Sigmoid colon (tissue), 4 donors: ENCODE measurements at regions not wholly inside any gene's neighbourhood (a gene's known extent, or its start where the extent isn't known, plus 50 kb on each side); places are given as distances from the start of the nearest gene placed in this dataset.

Source experiments
- POLR2A ChIP-seq, 2 donors: fragments of 450-650 bp; IDR thresholded peaks; one replicate each; pipeline ENCODE4 v1.6.1; 2016; ENCODE audit warnings: antibody characterized with exemption in 2 of 2, mild to moderate bottlenecking in 2 of 2, moderate library complexity in 2 of 2
- POLR2AphosphoS5 ChIP-seq, 4 donors: sonication (generic); formaldehyde crosslinking; IDR thresholded peaks; one replicate each; pipeline ENCODE4 v1.6.1; 2017; ENCODE audit warnings: antibody characterized with exemption in 4 of 4
- TF ChIP-seq, protein P1 (sequence below), 4 experiments: fragments of 450-650 bp in 3 of 4; fragments of 200-600 bp in 1 of 4; IDR thresholded peaks; one replicate each; pipeline ENCODE4 v1.5.1; 2016 to 2019; ENCODE audit warnings: antibody characterized with exemption in 4 of 4, mild to moderate bottlenecking in 3 of 4, moderate library complexity in 2 of 4

DNA sequence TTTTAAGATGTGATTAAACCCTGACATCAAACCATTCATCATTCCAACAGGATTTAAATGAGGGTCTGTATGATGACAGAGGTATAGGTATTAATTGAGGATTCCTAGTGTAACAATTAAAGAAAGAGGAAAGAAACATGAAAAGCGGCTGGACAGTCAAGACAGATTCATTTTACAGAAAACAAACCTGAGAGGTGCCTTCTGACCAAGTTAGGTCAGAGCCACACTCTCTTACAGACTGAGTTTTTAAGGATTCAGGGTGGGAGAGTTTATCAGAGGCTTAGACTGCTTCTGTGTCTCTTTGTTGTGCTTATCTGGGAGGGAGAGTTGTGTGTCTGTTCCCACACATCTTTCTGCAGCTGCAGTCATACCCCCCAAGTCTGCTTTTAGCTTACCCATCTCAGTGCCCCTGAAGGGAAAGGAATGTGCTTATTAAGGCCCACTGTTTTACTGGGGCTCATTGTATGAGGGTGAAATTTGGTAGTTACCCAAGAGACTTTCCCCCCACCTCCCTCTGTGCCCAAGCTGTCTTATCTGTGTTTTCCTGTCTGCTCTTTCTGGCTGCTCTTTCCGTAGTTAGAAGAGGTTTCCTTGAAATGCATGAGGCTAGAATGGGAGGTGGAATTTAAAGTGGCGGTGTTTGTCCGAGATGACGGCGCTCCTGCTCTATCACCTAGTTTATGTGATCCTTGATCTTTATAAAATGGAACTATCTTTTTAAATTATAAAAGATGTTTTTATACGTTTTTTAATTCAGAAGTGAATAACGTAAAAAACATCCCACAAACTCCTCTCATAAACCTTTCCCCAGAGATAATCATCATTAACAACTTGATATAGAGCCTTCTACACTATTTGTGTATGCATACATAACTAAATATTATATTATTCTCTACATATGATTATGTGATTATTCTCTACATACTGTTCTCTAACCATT is 96.0 kb upstream of the TNFSF4 start:
- TF ChIP-seq POLR2AphosphoS5 (IDR thresholded peaks at IDR 0.05) (no peak), POLR2A (IDR thresholded peaks at IDR 0.05) (no peak)
- TF ChIP-seq, protein P1, sequence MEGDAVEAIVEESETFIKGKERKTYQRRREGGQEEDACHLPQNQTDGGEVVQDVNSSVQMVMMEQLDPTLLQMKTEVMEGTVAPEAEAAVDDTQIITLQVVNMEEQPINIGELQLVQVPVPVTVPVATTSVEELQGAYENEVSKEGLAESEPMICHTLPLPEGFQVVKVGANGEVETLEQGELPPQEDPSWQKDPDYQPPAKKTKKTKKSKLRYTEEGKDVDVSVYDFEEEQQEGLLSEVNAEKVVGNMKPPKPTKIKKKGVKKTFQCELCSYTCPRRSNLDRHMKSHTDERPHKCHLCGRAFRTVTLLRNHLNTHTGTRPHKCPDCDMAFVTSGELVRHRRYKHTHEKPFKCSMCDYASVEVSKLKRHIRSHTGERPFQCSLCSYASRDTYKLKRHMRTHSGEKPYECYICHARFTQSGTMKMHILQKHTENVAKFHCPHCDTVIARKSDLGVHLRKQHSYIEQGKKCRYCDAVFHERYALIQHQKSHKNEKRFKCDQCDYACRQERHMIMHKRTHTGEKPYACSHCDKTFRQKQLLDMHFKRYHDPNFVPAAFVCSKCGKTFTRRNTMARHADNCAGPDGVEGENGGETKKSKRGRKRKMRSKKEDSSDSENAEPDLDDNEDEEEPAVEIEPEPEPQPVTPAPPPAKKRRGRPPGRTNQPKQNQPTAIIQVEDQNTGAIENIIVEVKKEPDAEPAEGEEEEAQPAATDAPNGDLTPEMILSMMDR (IDR thresholded peaks at IDR 0.05), result no peak
